Hematopoietic multipotent progenitor cell treated with erythropoietin and hydrocortisone succinate and interleukin-3 and kit ligand, for 15 days (in vitro differentiated cells): ENCODE measurements at regions not wholly inside any gene's neighbourhood (a gene's known extent, or its start where the extent isn't known, plus 50 kb on each side); places are given as distances from the start of the nearest gene placed in this dataset.
"Not testable (repeated sequence)": the region's sequence is repeated elsewhere in the genome, so short reads cannot be mapped to it uniquely, and the experiment has no call there.

ENCODE experiments used
- DNase-seq: peaks from one replicate; pipeline ENCODE4 v3.0.0-alpha.2; 2015; ENCODE audit warnings: low spot score

DNA sequence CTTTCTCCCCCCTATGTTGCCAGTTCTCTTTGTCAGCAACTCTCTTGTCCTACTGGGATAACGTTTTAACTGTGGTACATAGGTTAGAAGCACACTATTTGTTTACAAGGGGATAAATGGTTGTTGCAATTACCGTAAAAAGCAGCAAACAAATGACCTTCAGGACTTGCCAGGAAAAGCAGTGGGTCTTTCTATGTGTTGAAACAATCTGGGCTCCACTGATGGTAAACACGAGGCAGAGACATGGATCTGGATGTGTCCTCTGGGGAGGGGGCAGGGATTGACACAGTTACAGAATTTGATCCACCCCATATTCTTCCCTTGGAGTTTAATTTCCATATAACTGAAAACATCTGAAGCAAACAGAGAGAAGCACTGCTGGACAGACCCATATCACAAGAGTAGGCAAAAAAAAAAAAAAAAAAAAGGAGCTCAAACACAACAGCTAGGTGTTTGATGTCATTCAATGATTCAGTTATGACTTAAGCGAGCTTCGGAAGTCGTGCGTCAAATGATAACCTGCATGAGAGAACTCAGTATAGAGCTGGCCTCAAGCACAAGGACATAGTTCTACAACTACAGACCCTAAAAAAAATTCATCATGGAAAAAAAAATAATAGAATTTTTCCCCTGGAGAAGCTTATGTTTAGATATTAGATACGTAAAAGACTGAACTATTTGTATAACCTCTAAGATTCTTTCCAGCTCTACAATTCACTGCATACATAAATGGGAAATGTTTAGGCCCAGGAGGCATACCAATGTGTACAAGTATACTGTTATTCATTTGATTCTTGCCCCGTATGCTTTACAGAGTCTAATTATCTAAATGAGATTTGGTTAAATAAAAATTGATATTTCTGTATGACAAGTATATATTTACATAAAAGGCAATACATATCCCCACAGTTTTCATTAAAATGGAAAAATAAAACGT is 127.7 kb downstream of the ALDH8A1 start:
- no peak for DNase-seq

DNA sequence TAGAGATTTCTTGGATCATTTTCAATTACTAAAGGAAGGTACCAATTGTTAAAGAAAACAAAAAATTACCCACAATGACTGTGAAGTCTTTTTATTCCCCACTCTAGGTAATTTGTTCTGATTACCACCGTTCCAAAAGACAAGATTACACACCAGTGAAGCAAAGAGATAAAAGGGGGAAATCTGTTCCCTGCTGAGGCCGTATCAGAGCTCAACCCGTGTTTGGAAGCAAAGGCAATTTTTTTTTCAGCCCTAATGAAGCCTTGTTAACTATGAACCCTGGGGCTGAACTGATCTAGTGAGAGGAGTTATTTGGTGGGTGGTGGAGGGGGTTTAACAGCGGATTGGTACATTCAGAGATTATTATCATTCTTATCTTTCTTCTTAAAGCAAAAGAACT is 128.5 kb downstream of the ALDH8A1 start:
- DNase-seq: no peak

DNA sequence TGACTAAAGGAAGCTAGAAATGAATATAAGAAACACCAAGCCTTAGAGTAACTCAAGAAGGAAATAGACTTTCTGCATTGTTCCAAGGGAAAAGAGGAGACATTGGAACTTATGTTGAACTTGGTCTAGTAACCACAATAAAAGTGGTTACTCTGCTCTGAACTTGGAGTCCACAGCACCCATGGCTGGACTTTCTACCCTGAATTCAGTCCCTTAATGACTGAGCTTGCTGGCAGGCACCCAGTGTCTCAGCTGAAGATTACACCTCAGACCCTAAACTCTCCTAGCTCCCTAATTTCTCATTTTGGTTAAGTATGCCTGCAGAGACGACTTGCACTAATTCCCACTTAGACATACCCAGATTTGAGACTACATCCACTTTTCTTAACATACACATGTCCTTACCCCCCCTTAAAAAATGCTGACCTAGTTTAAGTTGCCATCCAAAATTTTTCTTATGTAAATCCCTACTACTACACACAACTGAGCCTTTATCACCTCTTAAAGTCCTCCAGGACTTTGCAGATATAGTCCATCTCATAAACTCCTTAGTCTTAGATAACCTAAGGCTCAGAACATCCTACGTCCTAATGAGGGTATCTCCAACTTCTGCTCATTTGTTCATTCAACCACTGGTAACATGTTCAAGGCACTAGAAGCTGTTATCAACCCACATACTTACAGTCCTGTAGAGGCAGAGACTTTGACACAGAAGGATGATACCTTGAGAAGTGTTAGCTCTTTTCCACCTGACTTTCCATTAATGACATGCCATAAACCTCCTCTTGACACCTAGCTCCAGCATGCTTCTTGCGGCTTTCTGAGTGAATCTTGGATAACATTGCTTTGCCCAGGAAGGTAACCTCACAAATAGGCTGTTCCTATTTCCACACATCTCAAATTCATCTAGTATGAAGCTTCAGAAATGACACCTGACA is 129.8 kb downstream of the ALDH8A1 start:
- DNase-seq: no peak

DNA sequence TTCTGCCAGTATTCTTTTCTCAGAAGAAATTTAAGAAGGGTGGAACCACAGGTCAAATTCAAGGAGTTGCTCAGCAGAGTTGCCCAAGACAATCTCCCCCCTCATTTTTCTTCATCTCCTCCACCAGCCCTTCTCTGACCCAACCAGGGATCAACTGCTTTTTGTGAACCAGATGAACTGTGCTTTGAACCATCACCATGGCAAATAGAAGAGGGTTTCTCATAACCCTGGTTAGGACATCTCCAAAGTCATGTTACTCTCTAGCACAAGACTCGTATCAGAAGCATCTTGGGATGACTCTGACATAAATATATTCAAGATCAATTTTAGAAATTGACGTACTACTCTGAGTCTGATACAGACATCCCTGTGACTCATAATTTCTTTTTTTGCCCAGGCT is 130.7 kb downstream of the ALDH8A1 start:
- no peak for DNase-seq

DNA sequence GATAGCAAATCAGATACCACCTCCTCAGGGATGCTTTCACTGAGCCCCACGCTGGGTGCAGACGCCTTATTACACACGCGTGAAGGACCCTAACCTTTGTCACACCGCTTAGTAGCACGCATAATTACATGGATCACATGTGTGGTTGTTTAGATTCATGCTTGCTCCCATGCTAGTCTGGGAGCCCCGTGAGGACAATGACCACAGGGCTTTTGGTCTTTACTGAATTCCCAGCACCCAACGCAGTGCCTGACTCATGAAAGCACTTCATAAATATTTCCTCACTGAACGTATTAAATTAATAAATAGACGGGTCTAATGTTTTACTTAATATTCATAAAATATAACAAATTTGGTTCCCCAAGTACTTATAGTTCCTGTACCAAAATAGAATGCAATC is 132.5 kb downstream of the ALDH8A1 start:
- no peak for DNase-seq

DNA sequence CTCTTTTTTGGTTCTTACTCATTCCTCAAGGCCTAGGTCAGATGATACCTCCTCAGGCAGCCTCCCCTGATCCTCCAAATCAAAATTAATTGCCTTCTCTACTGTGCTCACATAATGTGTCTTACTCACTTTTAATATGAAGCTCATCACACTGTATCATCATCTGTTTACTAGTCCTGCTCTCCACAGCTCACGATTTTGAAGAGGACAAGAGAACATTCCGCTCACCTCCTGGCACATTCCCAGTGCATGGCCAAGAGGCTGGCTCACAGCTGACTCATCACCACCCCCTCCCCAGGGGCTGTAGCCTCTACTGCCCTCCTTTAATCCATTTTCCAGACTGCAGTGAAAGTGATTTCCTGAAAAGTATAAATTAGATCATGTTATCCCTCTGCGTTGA is 133.1 kb downstream of the ALDH8A1 start:
- DNase-seq: no peak

DNA sequence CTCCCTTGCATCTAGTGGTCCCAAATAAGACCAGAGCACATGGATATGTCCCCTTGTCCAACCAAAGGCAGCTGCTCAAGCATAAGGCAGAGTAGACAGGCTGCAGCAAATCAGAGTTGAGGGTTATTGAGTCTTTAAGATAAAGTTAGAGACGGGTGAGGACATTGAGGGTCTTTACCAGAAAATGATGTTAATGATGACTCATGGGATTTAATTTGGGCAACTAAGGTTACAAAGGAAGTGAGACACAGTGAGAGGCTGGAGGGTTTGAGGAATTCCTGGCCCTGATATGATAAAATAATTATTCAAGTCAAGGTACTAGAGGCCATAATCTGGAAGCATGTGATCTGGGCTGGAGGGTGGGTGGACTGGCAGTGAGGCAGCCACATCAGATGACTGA is 133.6 kb downstream of the ALDH8A1 start:
- no peak for DNase-seq

DNA sequence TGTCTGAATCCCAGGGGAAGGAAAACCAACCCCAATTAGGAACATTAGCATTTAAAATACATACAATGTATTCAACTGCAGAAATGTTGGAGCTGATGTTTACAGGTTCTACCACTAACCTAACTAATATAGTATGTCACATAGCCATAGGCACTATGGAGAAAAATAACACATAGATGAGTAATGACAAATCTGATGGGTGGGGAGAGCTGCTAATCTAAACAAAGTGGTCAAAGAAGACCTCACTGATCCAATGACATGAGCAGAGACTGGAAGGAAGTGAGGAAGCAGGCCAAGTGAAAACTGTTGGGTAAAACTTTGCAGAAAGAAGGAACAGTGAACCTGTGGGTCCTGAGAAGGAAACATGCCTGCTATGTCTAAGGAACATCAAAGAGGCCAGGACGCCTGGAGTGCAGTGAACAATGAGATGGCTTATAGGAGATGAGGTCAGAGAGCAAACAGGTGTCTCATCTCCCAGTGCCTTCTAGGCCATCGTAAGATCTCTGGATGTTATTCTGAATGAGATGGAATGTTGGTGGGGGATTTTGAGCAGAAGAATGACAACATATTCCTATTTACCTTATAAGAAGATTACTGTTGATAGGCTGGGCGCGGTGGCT is 135.7 kb downstream of the ALDH8A1 start:
- DNase-seq: no peak

DNA sequence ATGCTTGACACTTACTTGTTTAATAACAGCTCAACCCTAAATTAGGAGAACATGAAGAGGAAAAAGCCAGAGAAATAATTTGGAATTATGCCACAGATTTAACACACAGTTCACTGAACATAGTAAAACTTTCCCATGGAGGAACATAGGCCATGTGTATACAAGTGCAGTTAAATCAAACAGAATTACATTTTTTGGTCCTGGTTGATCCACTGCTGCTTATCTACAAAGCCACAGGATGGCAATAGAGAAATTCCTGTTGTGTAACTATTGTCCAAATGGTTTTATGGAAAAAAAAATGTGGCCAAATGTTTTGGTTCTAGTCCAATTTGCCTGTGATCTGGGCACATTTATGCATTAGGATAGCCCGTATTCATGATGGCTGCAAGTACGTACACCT is 136.8 kb downstream of the ALDH8A1 start:
- DNase-seq: no peak

DNA sequence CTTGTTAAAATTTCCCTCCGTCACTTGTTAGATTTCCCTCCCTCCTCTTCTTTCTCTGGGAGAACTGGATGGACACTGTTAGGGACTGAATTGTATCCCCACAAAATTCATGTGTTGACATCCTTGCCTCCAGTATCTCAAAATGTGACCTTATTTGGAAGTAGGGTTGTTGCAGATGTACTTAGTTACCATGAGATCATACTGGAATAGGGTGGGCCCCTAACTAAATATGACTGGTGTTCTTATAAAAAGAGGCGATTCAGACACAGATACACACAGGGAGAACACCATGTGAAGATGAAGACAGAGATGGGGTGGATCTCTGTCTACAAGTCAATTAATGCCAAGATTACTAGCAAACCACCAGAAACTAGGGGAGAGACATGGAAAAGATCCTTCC is 139.5 kb downstream of the ALDH8A1 start:
- DNase-seq: no peak

DNA sequence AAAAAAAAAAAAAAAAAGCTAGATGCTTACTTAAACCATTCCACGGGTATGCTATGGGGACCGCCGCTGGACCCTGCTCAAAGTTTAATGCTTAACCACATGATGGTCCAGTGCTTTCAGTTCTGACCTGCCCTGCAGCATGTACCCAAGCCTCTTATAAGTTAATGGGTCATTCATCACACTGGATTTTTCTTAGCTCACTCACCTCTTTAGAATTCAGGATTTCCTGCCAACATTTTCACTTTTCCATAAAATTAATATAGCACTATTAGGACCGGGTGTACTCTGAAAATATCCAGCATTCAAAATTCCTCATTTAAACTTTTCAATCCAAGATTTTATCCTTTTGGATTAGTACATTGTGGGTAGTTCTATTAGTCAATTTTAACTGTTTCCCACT is 140.8 kb downstream of the ALDH8A1 start:
- DNase-seq: no peak

DNA sequence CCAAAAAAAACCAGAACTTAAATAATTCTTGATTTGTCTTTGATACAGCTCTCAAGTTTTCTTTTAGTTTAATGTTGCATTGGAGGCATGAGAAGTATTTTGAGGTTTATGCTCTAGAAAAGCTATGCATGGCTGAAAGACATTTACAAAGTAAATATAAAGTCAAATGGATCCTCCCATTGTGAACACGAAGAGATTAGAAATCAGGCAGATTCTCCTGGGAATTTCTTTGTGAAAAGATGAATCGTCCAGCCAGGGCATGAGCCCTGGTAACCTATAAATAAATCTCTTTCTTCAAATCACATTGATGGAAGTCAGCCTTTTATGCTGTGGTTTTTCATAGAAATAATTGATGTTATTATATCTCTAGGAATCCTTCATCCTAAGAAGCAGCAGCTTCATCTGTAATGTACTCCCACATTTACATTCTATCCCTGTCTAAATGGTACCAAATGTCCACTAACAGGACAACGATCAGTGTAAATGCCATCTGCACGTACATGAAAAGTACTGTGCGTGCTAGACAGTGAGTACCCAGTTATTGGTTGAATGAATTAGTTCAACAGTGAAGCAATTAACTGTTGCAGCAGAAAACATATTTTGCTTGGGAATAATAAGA is 143.6 kb downstream of the ALDH8A1 start:
- no peak for DNase-seq

DNA sequence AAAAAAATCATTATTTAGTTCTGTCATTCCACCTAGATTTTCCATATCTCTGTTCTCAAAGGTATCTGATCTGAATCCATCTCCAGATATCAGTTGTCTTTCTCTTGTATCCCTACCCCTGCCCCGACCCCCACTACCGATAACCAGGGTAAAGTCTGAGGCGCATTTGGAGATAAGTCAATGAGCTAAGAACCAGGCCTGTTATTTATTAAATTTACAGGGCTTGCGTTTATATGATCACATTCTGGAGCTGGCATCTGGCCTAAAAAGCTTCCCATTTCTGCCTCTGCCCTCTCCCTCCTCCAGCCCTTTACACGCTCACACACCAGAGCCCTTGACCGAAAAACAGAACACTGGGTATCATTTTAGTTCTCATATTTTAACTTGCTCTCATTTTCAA is 144.7 kb downstream of the ALDH8A1 start:
- no peak for DNase-seq

DNA sequence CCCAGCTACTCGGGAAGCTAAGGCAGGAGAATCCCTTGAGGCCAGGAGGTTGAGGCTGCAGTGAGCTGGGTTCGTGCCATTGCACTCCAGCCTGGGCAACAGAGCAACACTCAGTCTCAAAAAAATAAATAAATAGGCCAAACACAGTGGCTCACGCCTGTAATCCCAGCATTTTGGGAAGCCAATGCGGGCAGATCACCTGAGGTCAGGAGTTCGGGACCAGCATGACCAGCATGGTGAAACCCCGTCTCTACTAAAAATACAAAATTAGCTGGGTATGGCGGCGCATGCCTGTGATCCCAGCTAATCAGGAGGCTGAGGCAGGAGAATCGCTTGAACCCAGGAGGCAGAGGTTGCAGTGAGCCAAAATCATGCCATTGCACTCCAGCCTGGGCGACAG is 145.6 kb downstream of the ALDH8A1 start:
- DNase-seq: not testable (repeated sequence)

DNA sequence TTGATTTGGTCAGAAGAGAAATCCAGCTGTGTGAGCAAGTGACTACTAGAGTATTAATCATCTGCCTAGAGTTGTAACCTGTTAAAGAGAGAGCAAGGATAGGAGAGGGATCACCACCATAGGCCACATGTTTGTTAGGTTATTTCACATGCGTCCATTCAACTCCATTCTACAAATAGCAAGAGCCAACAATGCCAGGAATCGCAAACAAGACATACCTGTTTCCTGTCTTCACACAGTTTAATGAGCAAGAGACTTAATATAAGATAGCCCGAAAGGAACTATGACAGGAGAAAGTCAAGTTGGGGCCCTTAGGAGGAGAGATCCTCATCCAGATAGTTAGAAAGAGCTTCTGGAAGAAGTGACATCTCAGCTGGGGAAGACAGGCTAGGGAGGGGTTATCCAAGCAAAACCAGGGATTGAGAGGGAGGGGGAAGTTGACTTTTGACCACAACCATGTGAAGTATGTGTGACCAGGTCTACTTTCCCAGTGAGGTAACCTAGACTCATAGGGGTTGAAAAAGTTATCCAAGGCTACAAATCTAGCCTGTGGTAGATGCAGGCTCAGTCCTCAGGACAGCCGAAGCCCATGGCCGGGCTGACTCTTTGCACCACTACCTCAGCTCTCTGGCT is 147.4 kb downstream of the ALDH8A1 start:
- no peak for DNase-seq

DNA sequence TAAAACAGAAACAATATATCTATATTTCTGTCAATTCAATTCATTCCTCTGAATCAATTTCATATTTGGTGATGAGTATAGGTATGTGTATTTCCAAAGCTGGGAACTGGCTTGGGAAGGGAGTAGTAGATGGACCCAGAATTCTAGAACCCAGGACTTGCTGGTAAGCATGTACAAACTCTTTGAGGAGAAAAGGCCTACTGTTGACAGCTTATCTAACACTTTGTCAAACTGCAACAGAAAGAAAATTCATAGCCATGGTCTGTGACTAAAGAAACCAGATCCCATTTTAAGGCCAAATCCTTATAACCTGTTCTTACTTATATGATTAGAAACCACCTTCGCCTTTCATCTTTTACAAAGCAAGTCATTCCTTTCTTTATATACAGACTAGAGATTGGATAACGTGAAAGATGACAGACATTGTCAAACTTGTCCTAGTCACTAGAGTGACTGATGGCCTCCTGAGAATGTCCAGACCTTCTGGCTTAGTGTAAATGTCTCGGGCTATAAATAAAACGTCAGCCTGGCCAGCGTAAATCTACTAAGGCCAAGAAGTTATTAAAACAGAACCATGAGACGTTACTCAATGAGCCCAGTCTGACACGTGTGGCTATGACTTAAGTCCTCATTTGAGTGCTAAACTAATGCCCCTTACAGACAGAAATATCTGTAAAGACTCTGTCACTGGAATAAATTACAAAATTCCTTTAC is 152.3 kb downstream of the ALDH8A1 start:
- DNase-seq: no peak

DNA sequence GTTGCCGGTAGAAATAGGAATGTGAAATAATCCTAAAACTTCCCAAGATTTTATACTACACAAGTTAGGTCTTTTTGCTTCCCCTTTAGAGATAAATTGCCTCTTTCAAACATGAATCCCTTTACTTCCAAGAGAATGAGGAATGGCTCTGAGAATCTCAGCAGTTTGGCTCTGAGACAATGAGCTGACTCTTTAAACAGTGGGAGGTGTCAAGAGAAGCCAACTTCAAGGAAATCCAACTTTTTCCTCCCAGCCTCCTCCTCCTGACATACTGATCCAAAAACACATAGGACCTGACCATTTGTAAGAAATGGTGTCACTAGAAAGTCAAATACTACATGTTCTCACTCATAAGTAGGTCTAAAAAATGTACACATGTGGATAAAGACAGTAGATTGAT is 154.2 kb downstream of the ALDH8A1 start:
- DNase-seq: no peak

DNA sequence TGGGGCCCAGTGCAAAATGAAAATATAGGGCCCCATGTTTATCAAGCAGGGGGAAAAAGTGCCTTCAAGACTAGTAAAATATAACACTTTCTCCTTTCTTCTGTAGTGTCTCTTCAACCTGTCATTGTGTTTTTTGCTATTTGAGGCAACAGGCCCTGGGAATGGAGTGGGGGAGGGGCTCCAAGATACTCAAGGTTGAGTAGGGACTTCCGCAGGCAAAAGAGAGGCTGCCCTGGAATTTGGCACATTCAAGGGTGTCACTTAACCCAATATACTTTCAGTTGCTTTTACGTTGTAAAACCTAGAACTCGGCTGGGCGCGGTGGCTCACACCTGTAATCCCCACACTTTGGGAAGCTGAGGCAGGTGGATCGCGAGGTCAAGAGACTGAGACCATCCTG is 154.9 kb downstream of the ALDH8A1 start:
- DNase-seq: no peak

DNA sequence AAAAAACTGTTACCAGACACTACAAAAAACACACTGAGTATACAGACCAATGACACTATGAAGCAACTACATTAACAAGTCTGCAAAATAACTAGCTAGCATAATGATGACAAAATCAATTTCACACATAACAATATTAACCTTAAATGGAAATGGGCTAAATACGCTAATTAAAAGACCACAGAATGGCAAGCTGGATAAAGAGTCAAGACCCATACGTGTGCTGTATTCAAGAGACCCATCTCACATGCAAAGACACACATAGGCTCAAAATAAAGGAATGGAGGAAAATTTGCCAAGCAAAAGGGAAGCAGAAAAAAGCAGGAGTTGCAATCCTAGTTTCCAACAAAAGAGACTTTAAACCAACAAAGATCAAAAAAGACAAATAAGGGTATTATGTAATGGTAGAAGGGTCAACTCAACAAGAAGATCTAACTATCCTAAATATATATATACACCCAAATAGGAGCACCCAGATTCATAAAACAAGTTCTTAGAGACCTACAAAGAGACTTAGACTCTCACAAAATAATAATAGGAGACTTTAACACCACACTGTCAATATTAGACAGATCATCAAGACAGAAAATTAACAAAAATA is 158.6 kb downstream of the ALDH8A1 start:
- DNase-seq: not testable (repeated sequence)

DNA sequence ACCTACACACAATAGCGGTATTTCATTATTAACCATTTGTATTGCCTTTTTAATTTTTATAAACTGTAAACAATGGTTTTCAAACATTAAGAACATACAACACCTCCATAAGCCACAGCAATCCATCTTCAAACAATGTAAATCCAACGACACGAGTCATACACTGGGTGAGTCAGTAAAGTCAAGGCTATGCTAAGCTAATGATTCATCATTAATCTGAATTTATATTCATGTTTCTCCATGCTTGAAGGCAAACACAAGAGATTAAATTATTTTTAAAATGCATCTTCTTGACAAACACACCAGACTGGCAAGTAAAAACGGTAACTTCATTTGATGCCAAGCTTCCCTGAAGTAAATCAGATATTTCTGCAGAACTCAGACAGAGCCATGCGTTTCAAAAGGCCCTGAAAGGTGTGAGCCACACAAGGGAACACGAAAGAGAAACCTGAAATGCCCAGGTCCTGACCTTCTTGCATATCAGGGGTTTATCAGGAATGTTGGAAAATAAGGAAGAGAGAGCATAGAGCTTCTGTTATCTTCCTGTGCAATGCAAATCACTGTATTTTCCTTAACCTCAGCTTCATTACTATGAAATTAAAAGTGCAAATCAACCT is 162.5 kb downstream of the ALDH8A1 start:
- DNase-seq: no peak
